SK-N-SH (cell line): ENCODE measurements at regions not wholly inside any gene's neighbourhood (a gene's known extent, or its start where the extent isn't known, plus 50 kb on each side); places are given as distances from the start of the nearest gene placed in this dataset.

Experiments used
- CTCF ChIA-PET: fragments of 300-600, 350-600 bp; formaldehyde crosslinking; extraction: SDS; loops from one replicate; lab custom pipeline; 2021; lab: Yijun Ruan, JAX
- POLR2A ChIA-PET: fragments of 350-600 bp; sonication (Branson Sonifier 250); formaldehyde crosslinking; extraction: SDS; loops from one replicate; lab custom pipeline; 2020; ENCODE audit warnings: antibody characterized with exemption, inconsistent platforms; lab: Yijun Ruan, JAX
- DNase-seq: peaks from one replicate; pipeline ENCODE4 v3.0.0; 2012
- H2AFZ ChIP-seq: fragments of 200-600 bp; sonication (generic); 2 replicates; pipeline ENCODE4 v1.8.1; 2016; ENCODE audit warnings: antibody characterized with exemption, mild to moderate bottlenecking, low read depth
- H3F3A ChIP-seq: fragments of 200-600 bp; sonication (generic); replicated peaks from 2 replicates; pipeline ENCODE3; 2016; ENCODE audit warnings: antibody characterized with exemption, mild to moderate bottlenecking; ENCODE audit not compliant: insufficient read depth
- H3K27ac ChIP-seq, 2 experiments: fragments of 200-500 bp in 1 of 2; fragments of 200-600 bp in 1 of 2; sonication (Bioruptor generic) in 1 of 2; sonication (generic), shearing (Covaris generic) in 1 of 2; 2 replicates each; pipeline versions ENCODE4 v1.5.1 to v1.6.1; 2014 to 2016; ENCODE audit warnings: low read depth in 2 of 2, inconsistent platforms in 1 of 2, low read length in 1 of 2, mild to moderate bottlenecking in 1 of 2, mixed read lengths in 1 of 2
- H3K27me3 ChIP-seq: fragments of 200-600 bp; sonication (generic), shearing (Covaris generic); 2 replicates; pipeline ENCODE4 v1.6.1; 2016; ENCODE audit warnings: mixed run types; ENCODE audit not compliant: insufficient read depth
- H3K36me3 ChIP-seq, 2 experiments: fragments of 200-500 bp in 1 of 2; fragments of 200-600 bp in 1 of 2; sonication (Bioruptor generic) in 1 of 2; sonication (generic) in 1 of 2; replicated peaks in 1 of 2; 2 replicates each; pipeline versions ENCODE3 to v1.5.1; 2014 to 2016; ENCODE audit warnings: low read length in 1 of 2, mild to moderate bottlenecking in 1 of 2; ENCODE audit not compliant: insufficient read depth in 2 of 2, control insufficient read depth in 1 of 2
- H3K4me1 ChIP-seq, 2 experiments: fragments of 200-500 bp in 1 of 2; fragments of 200-600 bp in 1 of 2; sonication (Bioruptor generic) in 1 of 2; sonication (generic), shearing (Covaris generic) in 1 of 2; 2 replicates each; pipeline versions ENCODE4 v1.5.1 to v1.6.1; 2014 to 2016; ENCODE audit warnings: low read depth in 1 of 2, low read length in 1 of 2, mixed run types in 1 of 2; ENCODE audit not compliant: insufficient read depth in 2 of 2, control insufficient read depth in 1 of 2
- H3K4me2 ChIP-seq: fragments of 200-600 bp; sonication (generic), shearing (Covaris generic); 2 replicates; pipeline ENCODE4 v1.6.1; 2017; ENCODE audit warnings: mixed run types
- H3K4me3 ChIP-seq, 2 experiments: fragments of 200-500 bp in 1 of 2; fragments of 200-600 bp in 1 of 2; sonication (Bioruptor generic) in 1 of 2; sonication (generic), shearing (Covaris generic) in 1 of 2; 2 replicates each; pipeline versions ENCODE4 v1.5.1 to v1.8.1; 2014 to 2016; ENCODE audit warnings: low read depth in 2 of 2, inconsistent platforms in 1 of 2, low read length in 1 of 2, mild to moderate bottlenecking in 1 of 2, mixed read lengths in 1 of 2, moderate library complexity in 1 of 2
- H3K79me2 ChIP-seq: fragments of 200-600 bp; sonication (generic); 2 replicates; pipeline ENCODE4 v1.8.1; 2017; ENCODE audit warnings: mild to moderate bottlenecking; ENCODE audit not compliant: insufficient read depth
- H3K9ac ChIP-seq: fragments of 200-600 bp; sonication (generic); 2 replicates; pipeline ENCODE4 v1.6.1; 2017; ENCODE audit warnings: mixed run types
- H3K9me2 ChIP-seq: fragments of 200-600 bp; sonication (generic); 2 replicates; pipeline ENCODE4 v1.6.1; 2017; ENCODE audit warnings: mixed run types
- H3K9me3 ChIP-seq: fragments of 200-600 bp; sonication (generic); 2 replicates; pipeline ENCODE4 v1.6.1; 2017; ENCODE audit warnings: mixed run types, mild to moderate bottlenecking, moderate library complexity
- H4K20me1 ChIP-seq: fragments of 200-600 bp; sonication (generic); 2 replicates; pipeline ENCODE4 v1.6.1; 2017; ENCODE audit warnings: mild to moderate bottlenecking, mixed run types; ENCODE audit not compliant: insufficient read depth
- CHD2 ChIP-seq: fragments of 150-350 bp; IDR thresholded peaks from 2 replicates; pipeline ENCODE4 v1.6.1; 2018; ENCODE audit warnings: low read length; ENCODE audit not compliant: partially characterized antibody
- CTCF ChIP-seq: fragments of 200-600 bp; sonication (generic); IDR thresholded peaks from 2 replicates; pipeline ENCODE4 v1.6.1; 2017; ENCODE audit warnings: antibody characterized with exemption, mild to moderate bottlenecking, moderate library complexity
- ELF1 ChIP-seq: IDR thresholded peaks from 2 replicates; pipeline ENCODE4 v1.4.0; 2012
- EZH2phosphoT487 ChIP-seq: fragments of 200-600 bp; sonication (generic); IDR thresholded peaks from 2 replicates; pipeline ENCODE4 v1.6.1; 2017; ENCODE audit warnings: low read depth, mixed run types, mild to moderate bottlenecking, antibody characterized with exemption, moderate library complexity, borderline replicate concordance
- FOXJ3 ChIP-seq: sonication (generic); formaldehyde crosslinking; IDR thresholded peaks from 2 replicates; pipeline ENCODE4 v1.5.1; 2020; ENCODE audit warnings: mild to moderate bottlenecking, missing genetic modification reagents
- FOXM1 ChIP-seq: IDR thresholded peaks from 2 replicates; pipeline ENCODE4 v1.4.0; 2012; ENCODE audit warnings: low read depth, mild to moderate bottlenecking
- GABPA ChIP-seq: IDR thresholded peaks from 2 replicates; pipeline ENCODE4 v1.4.0; 2012; ENCODE audit warnings: low read depth, mild to moderate bottlenecking
- GATA2 ChIP-seq: sonication (generic); formaldehyde crosslinking; IDR thresholded peaks from 2 replicates; pipeline ENCODE4 v1.5.0; 2020; ENCODE audit warnings: mild to moderate bottlenecking, missing genetic modification reagents
- IRF3 ChIP-seq: fragments of 150-350 bp; IDR thresholded peaks from 2 replicates; pipeline ENCODE4 v1.6.1; 2016; ENCODE audit warnings: mild to moderate bottlenecking, low read depth, low read length
- JUND ChIP-seq: IDR thresholded peaks from 2 replicates; pipeline ENCODE4 v1.4.0; 2012
- MAX ChIP-seq: IDR thresholded peaks from 2 replicates; pipeline ENCODE4 v1.4.0; 2012; ENCODE audit warnings: low read depth
- MXI1 ChIP-seq: IDR thresholded peaks from 2 replicates; pipeline ENCODE4 v1.6.1; 2012; ENCODE audit warnings: mild to moderate bottlenecking, low read depth, low read length, improper control_type of control experiment
- NRF1 ChIP-seq: IDR thresholded peaks from 2 replicates; pipeline ENCODE4 v1.6.1; 2012; ENCODE audit warnings: low read depth, mild to moderate bottlenecking, low read length
- RAD21 ChIP-seq: IDR thresholded peaks from 2 replicates; pipeline ENCODE4 v1.6.1; 2012; ENCODE audit warnings: mild to moderate bottlenecking, low read length
- RFX5 ChIP-seq: IDR thresholded peaks from 2 replicates; pipeline ENCODE4 v1.6.1; 2012; ENCODE audit warnings: mild to moderate bottlenecking, improper control_type of control experiment, low read length
- TAF1 ChIP-seq: IDR thresholded peaks from 2 replicates; pipeline ENCODE4 v1.6.1; 2012; ENCODE audit warnings: low read depth, mild to moderate bottlenecking, low read length, moderate library complexity, borderline replicate concordance
- TCF12 ChIP-seq: IDR thresholded peaks from 2 replicates; pipeline ENCODE4 v1.4.0; 2012
- TEAD4 ChIP-seq: IDR thresholded peaks from 2 replicates; pipeline ENCODE4 v1.4.0; 2012; ENCODE audit warnings: mild to moderate bottlenecking, borderline replicate concordance; ENCODE audit not compliant: insufficient read depth
- USF2 ChIP-seq: fragments of 150-350 bp; IDR thresholded peaks from 2 replicates; pipeline ENCODE4 v1.6.1; 2017; ENCODE audit warnings: antibody characterized with exemption, low read length, low read depth, borderline replicate concordance
- YY1 ChIP-seq: IDR thresholded peaks from 2 replicates; pipeline ENCODE4 v1.4.0; 2012; ENCODE audit warnings: low read depth, mild to moderate bottlenecking
- WGBS: methylation state at CpG from one replicate; pipeline ENCODE4 v1.1.6; 2017; ENCODE audit warnings: low lambda C conversion rate; 5-methylcytosine and 5-hydroxymethylcytosine counted together

GRCh38 chr6:148110925-148111324 is 231.7 kb upstream of the SASH1 start:
- Histone ChIP-seq H3K4me1 (no peaks in the 10 kb centered on the region), H3K27ac (no peak overlapping the region), H2AFZ (no peak overlapping the region), H3K9ac (no peak overlapping the region), H4K20me1 (no peaks in the 10 kb centered on the region), H3K9me2 (no peaks in the 10 kb centered on the region), H3K4me2 (no peak overlapping the region), H3F3A (no peaks in the 10 kb centered on the region), H3K27me3 (no peaks in the 10 kb centered on the region; the same call in 1 of the 2 replicates), H3K79me2 (no peaks in the 10 kb centered on the region), H3K36me3 (no peaks in the 10 kb centered on the region), H3K9me3 (no peaks in the 10 kb centered on the region), H3K4me3 (no peak overlapping the region)
- ChIA-PET POLR2A (no interaction called here), CTCF (no interaction called here)
- WGBS, result 21% methylated on average over 3 of the region's 3 CpGs
- no peak for DNase-seq
- TF ChIP-seq TAF1, result no peak
- TF ChIP-seq ELF1, result no peak
- no peak for TF ChIP-seq NRF1
- no peak for TF ChIP-seq EZH2phosphoT487
- no peak for TF ChIP-seq FOXM1
- TF ChIP-seq JUND, result no peak
- TF ChIP-seq CTCF, result no peak
- TF ChIP-seq GABPA, result no peak
- TF ChIP-seq TEAD4, result no peak
- no peak for TF ChIP-seq CHD2
- TF ChIP-seq USF2, result no peak
- TF ChIP-seq FOXJ3 (CRISPR knock-in tag), result no peak
- TF ChIP-seq RAD21, result no peak
- no peak for TF ChIP-seq MXI1
- no peak for TF ChIP-seq IRF3
- TF ChIP-seq TCF12, result no peak
- TF ChIP-seq MAX, result no peak
- no peak for TF ChIP-seq GATA2 (CRISPR knock-in tag)
- no peak for TF ChIP-seq YY1
- TF ChIP-seq RFX5, result no peak
